Peyer's patch (tissue), 4 donors: ENCODE measurements at regions not wholly inside any gene's neighbourhood (a gene's known extent, or its start where the extent isn't known, plus 50 kb on each side); places are given as distances from the start of the nearest gene placed in this dataset.

Source experiments
- DNase-seq, 3 donors: peaks; one replicate each; pipeline ENCODE4 v3.0.0-alpha.2; 2017 to 2019
- H3K27ac ChIP-seq, 4 donors: fragments of 200-600 bp; sonication (generic); one replicate each; pipeline ENCODE4 v1.5.1; 2016 to 2019
- H3K27me3 ChIP-seq, 2 donors: fragments of 200-600 bp; sonication (generic); one replicate each; pipeline ENCODE4 v1.5.1; 2019
- H3K36me3 ChIP-seq, 3 donors: fragments of 200-600 bp; sonication (generic); one replicate each; pipeline ENCODE4 v1.5.1; 2016 to 2019
- H3K4me1 ChIP-seq, 4 donors: fragments of 200-600 bp; sonication (generic); one replicate each; pipeline ENCODE4 v1.5.1; 2016 to 2019
- H3K4me3 ChIP-seq, 4 donors: fragments of 200-600 bp; sonication (generic); 1 replicate in 3 of 4; 2 replicates in 1 of 4; pipeline ENCODE4 v1.5.1; 2016 to 2019; ENCODE audit warnings: mild to moderate bottlenecking in 1 of 4
- H3K9me3 ChIP-seq, 4 donors: fragments of 200-600 bp; sonication (generic); one replicate each; pipeline ENCODE4 v1.5.1; 2016 to 2019; ENCODE audit warnings: mild to moderate bottlenecking in 1 of 4
- CTCF ChIP-seq, 6 experiments: fragments of 450-650 bp in 4 of 6; fragments of 200-600 bp in 2 of 6; sonication (generic) in 1 of 6; IDR thresholded peaks; one replicate each; pipeline ENCODE4 v1.5.1; 2017 to 2019; ENCODE audit warnings: antibody characterized with exemption in 6 of 6, mild to moderate bottlenecking in 3 of 6, moderate library complexity in 1 of 6
- POLR2A ChIP-seq, 2 donors: fragments of 450-650 bp; IDR thresholded peaks; one replicate each; pipeline ENCODE4 v1.5.1; 2017; ENCODE audit warnings: antibody characterized with exemption in 2 of 2, mild to moderate bottlenecking in 2 of 2, moderate library complexity in 2 of 2

- DNase-seq: no peak
- no peaks in the 10 kb centered on the region for H3K27me3 ChIP-seq
- no peaks in the 10 kb centered on the region for H3K36me3 ChIP-seq
- no peaks in the 10 kb centered on the region for H3K9me3 ChIP-seq
- no peak overlapping the region for H3K27ac ChIP-seq
- H3K4me3 ChIP-seq: no peak overlapping the region
- H3K4me1 ChIP-seq: no peaks in the 10 kb centered on the region
- TF ChIP-seq CTCF (IDR thresholded peaks at IDR 0.05): no peak
- no peak for TF ChIP-seq POLR2A (IDR thresholded peaks at IDR 0.05)
These were observed 248.1 kb upstream of the NREP start for GRCh38 chr5:112004867-112005622.

- DNase-seq: no peak
These were observed 245.4 kb upstream of the NREP start for GRCh38 chr5:112002376-112002775.

GRCh38 chr5:111999286-111999685, 242.3 kb upstream of the NREP start:
- no peak overlapping the region for H3K27ac ChIP-seq
- no peak overlapping the region for H3K4me3 ChIP-seq
- no peaks in the 10 kb centered on the region for H3K4me1 ChIP-seq
- no peak for TF ChIP-seq CTCF (IDR thresholded peaks at IDR 0.05)
- no peak for TF ChIP-seq POLR2A (IDR thresholded peaks at IDR 0.05)
- H3K27me3 ChIP-seq: no peaks in the 10 kb centered on the region
- DNase-seq: no peak
- H3K36me3 ChIP-seq: no peaks in the 10 kb centered on the region
- no peaks in the 10 kb centered on the region for H3K9me3 ChIP-seq

More at GRCh38 chr5:112002376-112002775, 245.4 kb upstream of the NREP start:
- TF ChIP-seq CTCF (IDR thresholded peaks at IDR 0.05) (no peak), POLR2A (IDR thresholded peaks at IDR 0.05) (no peak)
- Histone ChIP-seq H3K36me3 (no peaks in the 10 kb centered on the region), H3K27me3 (no peaks in the 10 kb centered on the region), H3K27ac (no peak overlapping the region), H3K4me3 (no peak overlapping the region), H3K9me3 (no peaks in the 10 kb centered on the region), H3K4me1 (no peaks in the 10 kb centered on the region)

GRCh38 chr5:111998871-111999270, 241.9 kb upstream of the NREP start:
- H3K27me3 ChIP-seq: no peaks in the 10 kb centered on the region
- no peaks in the 10 kb centered on the region for H3K4me1 ChIP-seq
- no peak overlapping the region for H3K27ac ChIP-seq
- H3K4me3 ChIP-seq: no peak overlapping the region
- no peaks in the 10 kb centered on the region for H3K9me3 ChIP-seq
- no peaks in the 10 kb centered on the region for H3K36me3 ChIP-seq
- no peak for DNase-seq
- no peak for TF ChIP-seq POLR2A (IDR thresholded peaks at IDR 0.05)
- no peak for TF ChIP-seq CTCF (IDR thresholded peaks at IDR 0.05)

- H3K4me3 ChIP-seq: no peak overlapping the region
- no peaks in the 10 kb centered on the region for H3K4me1 ChIP-seq
- no peak for TF ChIP-seq CTCF (IDR thresholded peaks at IDR 0.05)
- TF ChIP-seq POLR2A (IDR thresholded peaks at IDR 0.05): no peak
- no peaks in the 10 kb centered on the region for H3K36me3 ChIP-seq
- DNase-seq: no peak
- H3K27ac ChIP-seq: no peak overlapping the region
- H3K9me3 ChIP-seq: no peaks in the 10 kb centered on the region
- no peaks in the 10 kb centered on the region for H3K27me3 ChIP-seq
These were observed 240.7 kb upstream of the NREP start for GRCh38 chr5:111997711-111998110.
